ENCODE measurements at regions not wholly inside any gene's neighbourhood (a gene's known extent, or its start where the extent isn't known, plus 50 kb on each side); places are given as distances from the start of the nearest gene placed in this dataset.
"Not testable (repeated sequence)": the region's sequence is repeated elsewhere in the genome, so short reads cannot be mapped to it uniquely, and the experiment has no call there.

DNA sequence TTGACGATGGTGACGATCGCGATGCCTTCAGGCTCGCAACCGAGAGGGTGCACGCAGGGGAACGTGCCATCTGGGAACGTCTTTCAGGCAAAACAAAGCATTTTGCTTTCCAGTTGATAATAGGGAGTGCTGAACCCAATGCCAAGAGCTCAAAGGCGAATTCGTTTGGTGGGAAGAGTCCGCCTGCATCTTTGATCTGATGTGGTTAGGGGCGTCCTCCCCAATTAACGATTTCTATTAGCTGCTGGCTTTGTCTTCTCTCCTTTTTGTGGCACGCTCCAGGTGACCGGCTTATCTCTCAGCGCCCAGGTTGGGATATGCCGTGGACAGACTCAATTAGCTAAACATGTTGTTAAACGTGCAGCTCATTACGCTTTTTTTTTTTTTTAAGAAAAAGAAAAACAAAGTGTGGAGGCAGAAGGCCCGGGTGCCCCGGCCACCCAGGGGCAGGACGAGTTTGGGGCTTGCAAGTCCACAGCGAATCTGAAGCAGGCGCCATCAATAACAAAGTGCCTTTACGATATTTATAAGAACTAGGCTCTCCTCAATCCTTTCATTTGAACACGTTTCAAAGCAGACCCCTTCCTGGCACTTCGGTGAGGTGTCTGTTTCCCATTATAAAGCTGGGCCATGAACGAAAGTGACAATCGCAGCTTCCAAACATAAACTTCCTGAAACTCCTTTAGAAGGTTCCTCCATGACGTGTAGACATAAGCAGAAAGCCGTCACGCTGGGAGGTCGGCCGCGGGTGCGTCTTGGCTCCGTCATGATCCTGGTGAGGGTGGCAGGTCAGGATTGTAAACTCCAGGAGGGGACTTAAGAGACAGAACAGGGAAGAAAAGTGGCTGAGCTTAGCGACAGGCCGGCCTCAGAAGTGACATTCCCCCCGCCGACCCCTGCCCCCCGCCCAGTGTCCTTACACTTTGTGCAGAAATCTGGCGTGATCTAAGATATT lies 155.3 kb downstream of the LAT start:
- DNase-seq: not testable (repeated sequence)

- no peak for DNase-seq
These were observed 154.5 kb downstream of the LAT start for GRCh38 chr16:29139261-29139802.

DNA sequence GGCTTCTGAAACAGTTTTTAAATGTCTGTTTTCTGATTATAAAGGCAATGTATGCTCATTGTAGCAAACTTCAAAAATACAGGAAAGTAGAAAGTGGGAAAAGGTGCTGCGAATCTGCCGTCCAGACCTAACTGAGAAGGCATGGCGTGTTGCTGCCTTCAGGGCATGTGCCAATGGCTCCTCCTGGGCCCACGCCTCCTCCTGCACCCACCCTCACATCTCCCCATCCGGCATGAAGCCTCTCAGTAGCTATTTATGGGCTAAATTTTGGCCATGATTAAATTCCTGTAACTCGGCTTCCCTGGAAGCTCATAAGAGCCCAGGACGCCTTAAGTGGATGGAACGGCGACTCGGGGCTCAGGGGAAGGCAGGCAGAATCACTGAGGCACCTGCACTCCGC lies 153.8 kb downstream of the LAT start:
- not testable (repeated sequence) for DNase-seq

DNA sequence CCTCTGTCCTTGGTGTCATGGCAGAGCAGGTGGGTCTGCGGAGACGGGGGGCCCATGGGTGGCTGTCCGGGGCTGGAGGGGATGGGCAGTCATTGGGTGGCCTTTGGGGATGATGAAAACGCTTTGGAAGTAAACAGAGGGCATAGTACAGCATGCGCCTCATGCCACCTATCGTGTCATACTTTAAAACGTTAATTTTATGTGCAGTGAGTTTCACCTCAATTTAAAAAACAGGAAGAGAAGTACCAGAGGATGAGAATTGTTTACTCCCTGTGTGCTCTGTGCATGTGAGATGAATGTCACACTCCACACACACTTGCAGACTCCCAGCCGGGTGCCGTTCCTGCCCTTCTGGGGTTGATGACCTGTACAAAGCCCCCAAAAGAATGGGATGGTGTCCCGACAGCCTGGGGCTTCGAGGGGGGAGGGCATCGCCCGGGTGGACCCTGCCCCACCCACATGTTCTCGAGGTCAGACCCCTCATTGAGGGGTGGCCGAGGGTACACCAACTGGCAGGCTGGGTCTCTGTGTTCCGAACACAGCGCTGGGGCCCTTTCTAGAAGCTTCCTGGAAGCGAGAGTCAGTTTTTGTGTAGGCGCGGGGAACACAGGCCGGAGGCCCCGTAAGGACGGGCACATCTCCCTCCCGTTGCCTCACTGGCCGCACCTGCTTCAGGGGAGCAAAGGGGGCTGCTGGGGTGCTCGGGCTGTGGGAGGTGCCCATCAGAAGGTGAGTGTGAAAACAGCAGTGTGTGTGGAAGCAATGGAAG lies 153.2 kb downstream of the LAT start:
- DNase-seq: not testable (repeated sequence)

GRCh38 chr16:29137461-29137860 lies 152.6 kb downstream of the LAT start:
- not testable (repeated sequence) for DNase-seq

DNA sequence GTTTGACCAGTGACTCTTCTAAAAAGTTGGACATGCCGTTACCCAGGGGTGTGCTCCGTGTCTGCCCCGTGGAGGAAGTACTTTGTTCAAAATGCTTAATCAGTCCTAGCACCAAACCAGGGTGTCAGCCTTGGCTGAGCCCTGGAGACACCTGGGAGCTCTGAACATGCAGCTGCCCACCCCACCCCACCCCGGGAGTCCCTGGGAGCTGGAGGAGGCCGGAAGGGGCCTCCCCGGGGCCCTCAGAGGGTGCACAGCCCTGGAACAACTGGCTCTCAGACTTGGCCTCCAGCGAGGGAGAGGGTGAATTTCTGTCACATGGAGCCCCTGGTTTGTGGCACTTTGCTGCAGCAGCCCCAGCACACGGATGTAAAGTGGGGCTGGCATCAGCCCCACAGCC lies 152.1 kb downstream of the LAT start:
- DNase-seq: not testable (repeated sequence)

GRCh38 chr16:29136046-29136696 lies 151.3 kb downstream of the LAT start:
- DNase-seq: not testable (repeated sequence)

DNA sequence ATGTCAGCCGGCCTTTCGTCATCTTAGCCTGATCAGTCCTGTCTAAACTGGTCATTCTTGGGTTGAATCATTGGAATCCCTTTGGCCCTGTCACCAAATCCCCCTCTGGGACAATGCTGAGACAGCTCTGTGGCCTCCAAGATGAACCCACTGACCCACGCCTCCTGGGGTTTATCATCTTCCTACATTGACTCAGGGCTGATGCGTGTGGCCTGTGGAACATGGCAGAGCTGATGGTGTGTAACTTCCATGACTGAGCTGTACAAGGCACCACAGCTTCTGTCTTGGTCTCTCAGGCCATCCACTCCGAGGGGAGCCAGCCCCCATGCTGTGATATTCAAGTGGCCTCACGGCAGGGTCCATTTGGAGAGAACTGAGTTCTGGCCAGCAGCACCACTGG lies 150.2 kb downstream of the LAT start:
- not testable (repeated sequence) for DNase-seq

DNA sequence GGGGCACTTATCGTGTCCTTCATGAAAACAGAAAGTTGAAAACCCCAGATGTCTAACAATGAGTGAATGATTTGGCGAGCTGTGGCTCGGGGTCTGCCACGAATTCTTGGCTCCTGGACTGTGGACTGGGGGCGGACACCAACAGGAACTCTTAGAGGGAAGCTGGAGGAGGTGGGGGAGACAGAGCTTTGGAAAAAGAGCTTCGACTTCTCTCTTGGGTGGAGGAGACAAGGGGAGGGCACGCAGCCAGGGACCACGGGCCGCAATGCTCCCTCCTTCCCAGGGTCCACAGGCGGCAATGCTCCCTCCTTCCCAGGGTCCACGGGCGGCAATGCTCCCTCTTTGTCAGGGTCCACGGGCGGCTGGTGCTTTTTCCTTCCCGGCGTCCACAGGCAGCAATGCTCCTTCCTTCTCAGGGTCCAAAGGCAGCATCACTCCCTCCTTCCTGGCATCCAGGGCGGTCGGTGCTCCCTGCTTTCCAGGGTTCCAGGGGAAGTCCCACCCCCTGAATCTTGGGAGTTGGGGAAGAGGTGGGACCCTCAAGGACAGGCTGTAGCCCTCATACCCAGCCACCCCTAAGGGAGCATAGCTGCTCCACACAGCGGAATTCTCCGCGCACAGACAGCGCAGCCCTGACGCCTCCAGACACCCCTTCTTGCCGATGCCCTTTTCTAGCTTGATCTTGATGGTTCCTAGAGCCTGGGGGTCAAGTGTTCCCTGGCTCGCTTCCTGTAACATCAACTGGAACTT lies 149.0 kb downstream of the LAT start:
- DNase-seq: not testable (repeated sequence)

DNA sequence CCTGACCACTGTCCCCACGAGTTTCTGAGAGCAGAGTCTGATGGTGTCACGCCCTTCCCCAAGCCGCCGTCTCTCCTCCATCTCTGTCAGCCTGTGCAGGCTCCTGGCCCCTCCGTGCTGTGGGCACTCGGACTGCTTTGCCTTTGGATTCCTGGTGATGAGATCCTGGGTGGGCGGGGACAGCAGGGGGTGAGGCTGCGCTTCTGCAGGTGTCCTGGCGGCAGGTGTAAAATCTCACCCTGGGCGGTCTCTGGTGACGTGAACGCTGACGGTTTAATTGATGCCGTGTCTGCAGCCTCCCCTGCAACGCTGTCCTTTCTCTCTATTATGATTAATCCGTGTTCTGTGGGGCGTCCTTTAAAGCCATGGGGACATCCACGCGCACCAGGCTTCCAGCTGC lies 148.0 kb downstream of the LAT start:
- DNase-seq: not testable (repeated sequence)

DNA sequence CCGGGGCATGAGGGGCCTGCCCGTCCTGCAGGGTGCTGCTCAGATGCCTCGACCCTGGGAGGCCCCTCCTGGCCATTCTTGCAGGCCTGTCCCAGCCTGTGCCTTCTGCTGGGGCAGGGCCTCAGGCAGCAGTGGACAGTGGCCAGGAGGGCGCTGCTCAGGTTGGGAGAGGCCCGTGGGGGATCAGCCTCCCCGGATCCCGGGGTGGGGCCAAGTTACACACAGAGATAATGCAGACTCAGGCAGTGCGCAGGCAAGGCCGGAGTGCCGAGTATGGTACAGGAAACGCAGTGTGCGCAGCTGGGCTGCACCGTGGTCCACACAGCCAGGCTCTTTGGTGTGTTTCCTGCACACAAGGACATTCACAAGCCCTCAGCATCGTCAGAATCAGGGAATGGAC lies 147.6 kb downstream of the LAT start:
- DNase-seq: not testable (repeated sequence)

GRCh38 chr16:29130901-29131851 lies 146.3 kb downstream of the LAT start:
- DNase-seq: not testable (repeated sequence)

DNA sequence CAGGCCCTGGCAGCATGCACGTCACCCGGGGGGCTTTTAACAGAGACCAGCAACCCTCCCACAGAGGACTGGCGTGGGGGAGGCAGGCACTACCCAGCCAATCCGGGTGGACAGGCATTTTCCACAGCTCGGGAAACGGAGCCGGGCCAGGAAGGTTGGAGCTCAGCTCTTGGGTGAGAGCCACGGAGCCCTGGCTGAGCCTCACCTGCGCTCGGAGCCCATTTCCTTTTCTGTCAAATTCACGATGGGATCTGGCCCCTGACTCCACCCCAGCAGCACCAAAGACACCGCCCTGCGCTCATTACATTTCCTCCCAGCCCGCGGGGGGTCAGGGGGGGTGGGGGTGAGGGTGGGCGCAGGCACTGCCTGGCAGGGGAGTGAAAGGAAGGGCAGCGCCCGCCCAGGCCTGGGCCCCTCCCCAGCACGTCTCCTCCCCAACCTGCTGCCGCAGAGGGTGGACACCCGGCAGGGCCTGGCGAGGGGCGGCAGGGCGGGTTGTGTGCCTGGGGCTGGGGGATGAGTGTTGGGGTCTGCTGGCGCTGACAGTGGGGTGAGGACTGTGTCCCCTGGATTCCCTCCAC lies 145.4 kb downstream of the LAT start:
- DNase-seq: not testable (repeated sequence)

- DNase-seq: not testable (repeated sequence)
These were observed 144.7 kb downstream of the LAT start for GRCh38 chr16:29129458-29130038.

GRCh38 chr16:29128732-29129457 lies 144.0 kb downstream of the LAT start:
- DNase-seq: not testable (repeated sequence)

DNA sequence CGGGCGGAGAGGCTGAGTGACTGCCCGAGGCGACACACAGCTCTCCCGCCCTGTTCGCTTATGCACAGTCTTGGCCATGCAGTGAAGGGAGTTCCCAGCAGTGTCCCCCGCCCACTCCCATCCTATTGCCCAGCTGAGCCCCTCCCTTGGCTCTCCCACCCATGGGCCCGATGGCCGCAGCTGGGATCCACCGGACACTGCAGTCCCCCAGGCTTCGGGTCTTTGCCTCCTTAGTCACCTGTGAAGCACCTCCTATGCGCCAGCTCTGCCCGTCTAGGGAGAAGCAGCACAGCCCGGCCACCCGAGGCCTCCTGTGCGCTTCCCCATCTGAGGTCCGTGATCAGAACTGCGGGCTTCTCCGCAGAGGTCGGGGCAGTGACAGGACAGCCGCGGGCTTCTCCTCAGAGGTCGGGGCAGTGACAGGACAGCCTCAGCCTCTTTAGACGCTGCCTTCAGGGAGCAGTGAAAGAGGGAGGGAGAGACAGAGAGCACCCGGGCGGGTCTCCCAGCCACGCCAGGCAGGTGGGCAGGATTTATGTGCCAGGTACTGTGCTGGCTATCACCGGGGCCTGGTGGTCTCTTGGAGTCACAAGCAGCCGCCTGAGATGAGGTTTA lies 143.1 kb downstream of the LAT start:
- not testable (repeated sequence) for DNase-seq

DNA sequence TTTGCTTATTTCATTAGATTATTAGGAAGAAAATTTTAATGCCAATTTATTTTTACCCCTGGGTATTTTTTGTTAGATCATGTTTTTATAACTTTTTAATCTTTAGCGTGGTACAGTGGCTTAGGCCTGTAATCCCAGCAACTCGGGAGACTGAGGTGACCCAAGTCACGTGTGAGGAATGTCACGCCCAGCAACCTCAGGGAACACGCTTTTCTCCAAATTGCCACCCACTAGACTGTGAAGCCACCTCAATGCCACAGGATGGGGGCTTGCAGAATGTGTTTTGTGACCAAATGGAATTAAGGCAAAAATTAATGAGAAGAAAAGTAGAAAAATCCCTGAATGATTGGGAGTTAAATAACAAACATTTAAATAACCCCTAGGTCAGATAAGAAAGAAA lies 141.8 kb downstream of the LAT start:
- no peak for DNase-seq

DNA sequence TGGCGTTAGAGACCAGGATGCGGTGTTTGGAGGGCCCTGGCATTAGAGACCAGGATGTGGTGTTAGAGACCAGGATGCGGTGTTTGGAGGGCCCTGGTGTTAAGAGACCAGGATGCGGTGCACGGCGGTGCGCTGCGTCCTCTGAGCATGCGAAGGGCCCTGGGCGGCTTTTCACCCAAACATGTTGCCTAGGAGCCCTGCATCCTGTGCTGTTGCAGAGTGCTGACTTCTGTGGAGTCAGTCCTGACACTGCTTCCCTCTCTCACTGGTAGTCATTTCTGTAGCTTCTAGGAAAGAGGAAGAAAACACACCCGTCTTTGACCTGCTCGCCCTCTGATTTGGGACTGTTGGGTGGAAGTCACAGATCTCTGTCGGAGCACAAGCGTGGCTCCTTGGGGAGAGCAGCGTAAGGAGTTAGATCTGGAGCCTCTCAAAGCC lies 141.2 kb downstream of the LAT start:
- DNase-seq: no peak

DNA sequence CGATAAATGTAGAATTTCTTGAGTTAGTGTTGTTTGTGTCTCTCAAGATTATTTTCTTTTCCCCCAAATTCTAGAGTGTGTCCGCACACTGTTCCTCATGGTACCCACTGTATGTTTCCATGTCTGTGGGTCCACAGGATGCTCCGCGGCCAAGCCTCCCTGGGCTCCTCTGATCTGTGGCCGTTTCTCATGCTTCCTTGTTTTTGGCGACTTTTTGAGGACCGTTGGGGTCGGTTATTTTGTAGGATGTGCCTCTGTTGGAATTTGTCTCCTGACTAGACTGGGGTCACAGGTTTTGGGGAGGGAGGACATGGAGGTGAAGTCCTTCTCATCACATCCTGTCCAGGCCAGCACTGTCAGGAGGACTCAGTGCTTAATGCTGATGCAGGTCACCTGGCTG lies 140.0 kb downstream of the LAT start:
- no peak for DNase-seq
